ENCODE measurements at regions not wholly inside any gene's neighbourhood (a gene's known extent, or its start where the extent isn't known, plus 50 kb on each side); places are given as distances from the start of the nearest gene placed in this dataset.

GRCh38 chr14:44609876-44610510, 102.9 kb upstream of the FSCB start:
- Histone ChIP-seq H3K36me3 (ENCODE audit: control insufficient read depth, insufficient read depth, low read length) (no peaks in the 10 kb centered on the region), H3K27me3 (replicated peaks; ENCODE audit: control insufficient read depth, insufficient read depth, low read length) (no peaks in the 10 kb centered on the region), H3K4me3 (ENCODE audit: low read depth, low read length) (no peak overlapping the region), H3K4me1 (no peaks in the 10 kb centered on the region), H3K9me3 (no peaks in the 10 kb centered on the region)
- POLR2A ChIA-PET = no interaction called here
- H3K9me3 Mint-ChIP-seq (ENCODE audit: unreplicated experiment) = no peaks in the 10 kb centered on the region
- peaks cover 9% of the 10 kb centered on the region for H3K4me1 Mint-ChIP-seq (ENCODE audit: low read depth, unreplicated experiment)
- no peak for DNase-seq
- H3K27me3 Mint-ChIP-seq (ENCODE audit: insufficient read depth, unreplicated experiment) = no peaks in the 10 kb centered on the region
- intact Hi-C loops (cut with micrococcal nuclease; ENCODE audit: unreplicated experiment) = no loop called here
- no peak overlapping the region for H3K4me3 Mint-ChIP-seq (ENCODE audit: unreplicated experiment)
- no peak for TF ChIP-seq CTCF (IDR thresholded peaks at IDR 0.05; ENCODE audit: insufficient read depth in 1 of 2, low read depth in 1 of 2, low read length in 1 of 2, severe bottlenecking in 1 of 2, unreplicated experiment in 1 of 2)
- CTCF ChIA-PET = no interaction called here
- no peak overlapping the region for H3K27ac Mint-ChIP-seq (ENCODE audit: unreplicated experiment)
- no TSS peak for BruUV-seq (replicated peaks)
- H3K36me3 Mint-ChIP-seq (ENCODE audit: insufficient read depth, unreplicated experiment) = no peaks in the 10 kb centered on the region

- no TSS peak for BruUV-seq (replicated peaks)
- H3K36me3 ChIP-seq (ENCODE audit: control insufficient read depth, insufficient read depth, low read length) = no peaks in the 10 kb centered on the region
- no peak overlapping the region for H3K4me3 ChIP-seq (ENCODE audit: low read depth, low read length)
- H3K27ac Mint-ChIP-seq (ENCODE audit: unreplicated experiment) = peak overlapping the region; percentile 71
- no peaks in the 10 kb centered on the region for H3K27me3 Mint-ChIP-seq (ENCODE audit: insufficient read depth, unreplicated experiment)
- no peaks in the 10 kb centered on the region for H3K4me1 ChIP-seq
- no peaks in the 10 kb centered on the region for H3K36me3 Mint-ChIP-seq (ENCODE audit: insufficient read depth, unreplicated experiment)
- H3K4me1 Mint-ChIP-seq (ENCODE audit: low read depth, unreplicated experiment) = peaks cover 9% of the 10 kb centered on the region
- no peak overlapping the region for H3K4me3 Mint-ChIP-seq (ENCODE audit: unreplicated experiment)
- ChIA-PET POLR2A (no interaction called here), CTCF (no interaction called here)
- DNase-seq = no peak
- H3K27me3 ChIP-seq (replicated peaks; ENCODE audit: control insufficient read depth, insufficient read depth, low read length) = no peaks in the 10 kb centered on the region
- intact Hi-C loops (cut with micrococcal nuclease; ENCODE audit: unreplicated experiment) = no loop called here
- H3K9me3 Mint-ChIP-seq (ENCODE audit: unreplicated experiment) = no peaks in the 10 kb centered on the region
- no peak for TF ChIP-seq CTCF (IDR thresholded peaks at IDR 0.05; ENCODE audit: insufficient read depth in 1 of 2, low read depth in 1 of 2, low read length in 1 of 2, severe bottlenecking in 1 of 2, unreplicated experiment in 1 of 2)
- H3K9me3 ChIP-seq = no peaks in the 10 kb centered on the region
Observed at GRCh38 chr14:44609201-44609600, 102.1 kb upstream of the FSCB start.

- POLR2A ChIA-PET = no interaction called here
- peaks cover 9% of the 10 kb centered on the region for H3K4me1 Mint-ChIP-seq (ENCODE audit: low read depth, unreplicated experiment)
- no peaks in the 10 kb centered on the region for H3K27me3 Mint-ChIP-seq (ENCODE audit: insufficient read depth, unreplicated experiment)
- CTCF ChIA-PET = no interaction called here
- no peak for DNase-seq
- intact Hi-C loops (cut with micrococcal nuclease; ENCODE audit: unreplicated experiment) = no loop called here
- Histone ChIP-seq H3K4me3 (ENCODE audit: low read depth, low read length) (no peak overlapping the region), H3K4me1 (no peaks in the 10 kb centered on the region), H3K27me3 (replicated peaks; ENCODE audit: control insufficient read depth, insufficient read depth, low read length) (no peaks in the 10 kb centered on the region), H3K36me3 (ENCODE audit: control insufficient read depth, insufficient read depth, low read length) (no peaks in the 10 kb centered on the region), H3K9me3 (no peaks in the 10 kb centered on the region)
- no peaks in the 10 kb centered on the region for H3K36me3 Mint-ChIP-seq (ENCODE audit: insufficient read depth, unreplicated experiment)
- BruUV-seq (replicated peaks) = no TSS peak
- H3K27ac Mint-ChIP-seq (ENCODE audit: unreplicated experiment) = no peak overlapping the region
- TF ChIP-seq CTCF (IDR thresholded peaks at IDR 0.05; ENCODE audit: insufficient read depth in 1 of 2, low read depth in 1 of 2, low read length in 1 of 2, severe bottlenecking in 1 of 2, unreplicated experiment in 1 of 2) = no peak
- no peak overlapping the region for H3K4me3 Mint-ChIP-seq (ENCODE audit: unreplicated experiment)
- H3K9me3 Mint-ChIP-seq (ENCODE audit: unreplicated experiment) = no peaks in the 10 kb centered on the region
Observed at GRCh38 chr14:44607701-44608100, 100.6 kb upstream of the FSCB start.
